ENCODE measurements at regions not wholly inside any gene's neighbourhood (a gene's known extent, or its start where the extent isn't known, plus 50 kb on each side); places are given as distances from the start of the nearest gene placed in this dataset.

GRCh38 chr4:41839916-41840854, 91.7 kb upstream of the PHOX2B start:
- no peak overlapping the region for H3K27ac Mint-ChIP-seq
- DNase-seq, result no peak
- H3K36me3 Mint-ChIP-seq (ENCODE audit: low read depth), result no peaks in the 10 kb centered on the region
- H3K27me3 Mint-ChIP-seq, result peaks cover 15% of the 10 kb centered on the region
- no peak overlapping the region for H3K4me3 Mint-ChIP-seq
- no peaks in the 10 kb centered on the region for H3K4me1 Mint-ChIP-seq
- H3K9me3 ChIP-seq (ENCODE audit: control insufficient read depth, low read length, poor library complexity, severe bottlenecking), result no peaks in the 10 kb centered on the region
- no peak for ATAC-seq

- peaks cover 21% of the 10 kb centered on the region for H3K27me3 Mint-ChIP-seq
- DNase-seq (no peak), ATAC-seq (no peak)
- H3K27ac Mint-ChIP-seq, result no peak overlapping the region
- no peak overlapping the region for H3K4me3 Mint-ChIP-seq
- no peaks in the 10 kb centered on the region for H3K4me1 Mint-ChIP-seq
- no peaks in the 10 kb centered on the region for H3K9me3 ChIP-seq (ENCODE audit: control insufficient read depth, low read length, poor library complexity, severe bottlenecking)
- H3K36me3 Mint-ChIP-seq (ENCODE audit: low read depth), result no peaks in the 10 kb centered on the region
These were observed 90.1 kb upstream of the PHOX2B start for GRCh38 chr4:41838590-41838989.

- no peaks in the 10 kb centered on the region for H3K36me3 Mint-ChIP-seq (ENCODE audit: low read depth)
- no peak overlapping the region for H3K4me3 Mint-ChIP-seq
- no peaks in the 10 kb centered on the region for H3K4me1 Mint-ChIP-seq
- H3K9me3 ChIP-seq (ENCODE audit: control insufficient read depth, low read length, poor library complexity, severe bottlenecking), result no peaks in the 10 kb centered on the region
- H3K27ac Mint-ChIP-seq, result no peak overlapping the region
- H3K27me3 Mint-ChIP-seq, result peaks cover 33% of the 10 kb centered on the region
- ATAC-seq (no peak), DNase-seq (no peak)
These were observed 86.9 kb upstream of the PHOX2B start for GRCh38 chr4:41835321-41835995.

- Mint-ChIP-seq H3K4me3 (no peak overlapping the region), H3K4me1 (no peaks in the 10 kb centered on the region), H3K36me3 (ENCODE audit: low read depth) (no peaks in the 10 kb centered on the region), H3K27me3 (peaks cover 33% of the 10 kb centered on the region), H3K27ac (no peak overlapping the region)
- no peak for DNase-seq
- H3K9me3 ChIP-seq (ENCODE audit: control insufficient read depth, low read length, poor library complexity, severe bottlenecking), result no peaks in the 10 kb centered on the region
- ATAC-seq, result no peak
These were observed 84.4 kb upstream of the PHOX2B start for GRCh38 chr4:41832961-41833360.

GRCh38 chr4:41822325-41822724, 73.8 kb upstream of the PHOX2B start:
- Mint-ChIP-seq H3K4me3 (no peak overlapping the region), H3K36me3 (ENCODE audit: low read depth) (no peaks in the 10 kb centered on the region), H3K4me1 (no peaks in the 10 kb centered on the region)

GRCh38 chr4:41820473-41820872, 71.9 kb upstream of the PHOX2B start:
- H3K9me3 ChIP-seq (ENCODE audit: control insufficient read depth, low read length, poor library complexity, severe bottlenecking), result no peaks in the 10 kb centered on the region
- peaks cover 21% of the 10 kb centered on the region for H3K27me3 Mint-ChIP-seq
- no peaks in the 10 kb centered on the region for H3K4me1 Mint-ChIP-seq
- H3K27ac Mint-ChIP-seq, result no peak overlapping the region
- no peak overlapping the region for H3K4me3 Mint-ChIP-seq
- no peak for DNase-seq
- no peaks in the 10 kb centered on the region for H3K36me3 Mint-ChIP-seq (ENCODE audit: low read depth)
- no peak for ATAC-seq

More at GRCh38 chr4:41822325-41822724, 73.8 kb upstream of the PHOX2B start:
- ATAC-seq (no peak), DNase-seq (no peak)
- H3K9me3 ChIP-seq (ENCODE audit: control insufficient read depth, low read length, poor library complexity, severe bottlenecking), result no peaks in the 10 kb centered on the region
- Mint-ChIP-seq H3K27ac (no peak overlapping the region), H3K27me3 (peaks cover 21% of the 10 kb centered on the region)

- ATAC-seq, result no peak
- no peak overlapping the region for H3K27ac Mint-ChIP-seq
- no peaks in the 10 kb centered on the region for H3K9me3 ChIP-seq (ENCODE audit: control insufficient read depth, low read length, poor library complexity, severe bottlenecking)
- peaks cover 21% of the 10 kb centered on the region for H3K27me3 Mint-ChIP-seq
- no peak overlapping the region for H3K4me3 Mint-ChIP-seq
- H3K36me3 Mint-ChIP-seq (ENCODE audit: low read depth), result no peaks in the 10 kb centered on the region
- DNase-seq, result no peak
- no peaks in the 10 kb centered on the region for H3K4me1 Mint-ChIP-seq
These were observed 71.1 kb upstream of the PHOX2B start for GRCh38 chr4:41819621-41820020.

- peaks cover 2% of the 10 kb centered on the region for H3K27me3 Mint-ChIP-seq
- ATAC-seq, result no peak
- H3K4me1 Mint-ChIP-seq, result no peaks in the 10 kb centered on the region
- no peak overlapping the region for H3K27ac Mint-ChIP-seq
- DNase-seq, result no peak
- H3K9me3 ChIP-seq (ENCODE audit: control insufficient read depth, low read length, poor library complexity, severe bottlenecking), result no peaks in the 10 kb centered on the region
- no peak overlapping the region for H3K4me3 Mint-ChIP-seq
- peaks cover 2% of the 10 kb centered on the region for H3K36me3 Mint-ChIP-seq (ENCODE audit: low read depth)
These were observed 66.9 kb upstream of the PHOX2B start for GRCh38 chr4:41815473-41815872.

- no peak overlapping the region for H3K4me3 Mint-ChIP-seq
- H3K27ac Mint-ChIP-seq, result no peak overlapping the region
- no peak for DNase-seq
- H3K4me1 Mint-ChIP-seq, result no peaks in the 10 kb centered on the region
- peaks cover 2% of the 10 kb centered on the region for H3K36me3 Mint-ChIP-seq (ENCODE audit: low read depth)
- ATAC-seq, result no peak
- H3K27me3 Mint-ChIP-seq, result no peaks in the 10 kb centered on the region
- H3K9me3 ChIP-seq (ENCODE audit: control insufficient read depth, low read length, poor library complexity, severe bottlenecking), result no peaks in the 10 kb centered on the region
These were observed 66.0 kb upstream of the PHOX2B start for GRCh38 chr4:41814565-41814964.

GRCh38 chr4:41806807-41807206, 58.3 kb upstream of the PHOX2B start:
- ATAC-seq (no peak), DNase-seq (no peak)
- Mint-ChIP-seq H3K4me3 (no peak overlapping the region), H3K36me3 (ENCODE audit: low read depth) (no peaks in the 10 kb centered on the region), H3K4me1 (no peaks in the 10 kb centered on the region), H3K27ac (no peak overlapping the region), H3K27me3 (peaks cover 11% of the 10 kb centered on the region)
- H3K9me3 ChIP-seq (ENCODE audit: control insufficient read depth, low read length, poor library complexity, severe bottlenecking), result no peaks in the 10 kb centered on the region

- H3K27ac Mint-ChIP-seq, result no peak overlapping the region
- H3K4me3 Mint-ChIP-seq, result no peak overlapping the region
- H3K9me3 ChIP-seq (ENCODE audit: control insufficient read depth, low read length, poor library complexity, severe bottlenecking), result no peaks in the 10 kb centered on the region
- H3K4me1 Mint-ChIP-seq, result no peaks in the 10 kb centered on the region
- ATAC-seq (no peak), DNase-seq (no peak)
- no peaks in the 10 kb centered on the region for H3K36me3 Mint-ChIP-seq (ENCODE audit: low read depth)
- peaks cover 7% of the 10 kb centered on the region for H3K27me3 Mint-ChIP-seq
These were observed 54.1 kb upstream of the PHOX2B start for GRCh38 chr4:41802590-41802989.

GRCh38 chr4:41799126-41799525, 50.6 kb upstream of the PHOX2B start:
- DNase-seq, result no peak
- ATAC-seq, result no peak
- H3K27ac Mint-ChIP-seq, result no peak overlapping the region

More at GRCh38 chr4:41799126-41799525, 50.6 kb upstream of the PHOX2B start:
- no peak overlapping the region for H3K4me3 Mint-ChIP-seq
- H3K36me3 Mint-ChIP-seq (ENCODE audit: low read depth), result no peaks in the 10 kb centered on the region
- H3K27me3 Mint-ChIP-seq, result peaks cover 11% of the 10 kb centered on the region
- no peaks in the 10 kb centered on the region for H3K9me3 ChIP-seq (ENCODE audit: control insufficient read depth, low read length, poor library complexity, severe bottlenecking)
- H3K4me1 Mint-ChIP-seq, result no peaks in the 10 kb centered on the region
